HG03457 (cell line): ENCODE measurements at regions not wholly inside any gene's neighbourhood (a gene's known extent, or its start where the extent isn't known, plus 50 kb on each side); places are given as distances from the start of the nearest gene placed in this dataset.

Experiments
- ATAC-seq: cut with Tn5 transposase; IDR thresholded peaks from one replicate; pipeline ENCODE4 v1.9.1; 2021; ENCODE audit warnings: moderate number of reproducible peaks; ENCODE audit not compliant: unreplicated experiment

DNA sequence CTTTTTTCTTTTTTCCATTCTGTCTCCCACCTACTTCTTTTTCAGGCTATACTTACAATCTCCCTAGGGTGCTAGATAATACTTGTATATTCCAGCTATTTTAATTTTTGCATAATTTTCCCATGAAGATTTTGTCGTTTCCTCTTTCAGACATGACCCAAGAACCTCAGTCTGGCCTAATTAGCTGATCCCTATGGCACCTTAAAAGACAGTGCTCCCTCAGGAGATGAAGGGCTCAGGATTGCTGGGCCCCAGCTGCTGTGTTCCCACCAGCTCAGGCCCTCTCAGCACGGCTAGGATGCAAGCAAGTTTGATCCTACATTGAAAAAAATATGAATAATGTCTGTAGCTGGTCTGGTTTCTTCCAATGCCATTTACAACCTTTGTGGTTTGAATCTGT, 55.0 kb upstream of the RGS5 start:
- ATAC-seq = no peak

DNA sequence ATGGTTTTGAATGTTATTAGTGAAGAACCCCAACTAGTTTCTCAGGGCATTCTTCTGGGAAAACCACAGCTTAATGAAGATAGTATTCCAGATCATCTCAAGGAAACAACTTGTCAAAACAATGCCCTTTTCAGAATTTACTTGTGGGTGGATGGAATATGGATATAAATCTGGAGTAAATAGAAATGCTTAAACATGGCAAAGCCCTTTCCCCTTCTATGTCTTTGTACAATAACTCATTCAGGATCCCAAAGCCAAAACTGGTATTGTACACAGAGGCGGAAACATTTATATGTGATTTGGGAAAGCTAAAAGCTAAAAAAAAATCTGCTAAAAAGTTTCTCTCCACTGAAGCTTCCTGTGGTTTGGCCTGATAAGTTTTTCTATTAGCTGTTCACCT, 55.5 kb upstream of the RGS5 start:
- no peak for ATAC-seq

- ATAC-seq = peak; percentile 83
These were observed 57.7 kb upstream of the NUF2 start for GRCh38 chr1:163263818-163264655.

DNA sequence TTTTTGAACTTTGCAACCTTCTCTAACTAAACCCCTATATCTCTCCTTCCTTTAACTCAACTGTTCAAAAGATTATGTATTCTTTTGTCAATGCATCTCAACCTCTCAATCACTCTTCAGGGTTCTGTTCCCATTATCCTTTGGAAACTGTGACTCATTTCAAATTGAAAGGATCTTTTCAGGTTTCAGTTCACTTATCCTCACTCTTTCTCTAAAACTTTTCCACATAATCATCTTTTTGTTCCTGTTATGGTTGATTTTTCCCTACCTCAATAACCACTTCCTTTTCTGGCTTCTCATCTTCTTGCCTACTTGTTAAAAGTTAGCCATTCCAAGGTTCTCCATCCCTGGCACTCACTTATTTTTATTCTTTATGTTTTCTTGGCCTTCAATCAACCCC, 56.2 kb upstream of the NUF2 start:
- no peak for ATAC-seq

DNA sequence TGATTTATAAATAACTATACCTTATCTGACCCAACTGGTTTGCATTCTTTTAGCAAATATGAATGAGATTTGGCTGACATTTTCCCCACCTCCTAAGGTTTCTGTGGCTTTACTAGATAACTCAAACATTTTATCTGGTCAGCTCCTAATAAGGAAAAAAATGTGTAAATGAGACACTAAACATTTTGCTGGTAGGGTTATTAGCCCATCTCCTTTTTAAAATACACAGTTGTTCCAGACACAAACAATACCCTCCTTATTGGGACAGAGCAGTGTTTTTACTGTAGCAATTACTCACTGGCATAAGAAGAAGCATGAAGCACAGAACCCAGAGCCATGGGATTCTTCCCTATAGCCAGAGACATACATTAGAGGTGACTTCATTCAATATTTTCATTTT, 53.8 kb upstream of the NUF2 start:
- no peak for ATAC-seq

GRCh38 chr1:163271535-163271934, 50.2 kb upstream of the NUF2 start:
- no peak for ATAC-seq
